DMS 273 (cell line): ENCODE measurements at regions not wholly inside any gene's neighbourhood (a gene's known extent, or its start where the extent isn't known, plus 50 kb on each side); places are given as distances from the start of the nearest gene placed in this dataset.

ENCODE experiments used
- DNase-seq: peaks from one replicate; lab custom pipeline; 2025; ENCODE audit not compliant: unreplicated experiment; lab: John Stamatoyannopoulos, UW

DNA sequence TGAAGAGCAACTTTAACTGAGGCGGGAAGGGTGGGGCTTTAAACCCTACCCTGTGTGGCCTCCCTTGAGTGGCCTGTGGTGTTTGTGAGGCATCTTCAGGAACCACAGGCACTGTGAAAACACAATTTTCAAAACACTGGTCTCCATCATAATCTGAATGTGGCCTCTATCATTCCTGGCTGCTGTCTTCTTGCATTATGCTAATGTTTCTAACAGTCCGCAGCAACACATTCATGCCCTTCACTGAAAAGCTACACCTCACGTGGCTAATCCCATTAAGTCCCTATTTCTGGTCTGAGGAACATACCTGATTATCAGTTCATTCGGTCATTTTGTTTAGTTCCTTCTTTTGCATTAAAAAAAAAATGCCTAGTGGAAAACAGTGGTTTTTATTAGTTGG is 94.6 kb downstream of the F11 start:
- no peak for DNase-seq

DNA sequence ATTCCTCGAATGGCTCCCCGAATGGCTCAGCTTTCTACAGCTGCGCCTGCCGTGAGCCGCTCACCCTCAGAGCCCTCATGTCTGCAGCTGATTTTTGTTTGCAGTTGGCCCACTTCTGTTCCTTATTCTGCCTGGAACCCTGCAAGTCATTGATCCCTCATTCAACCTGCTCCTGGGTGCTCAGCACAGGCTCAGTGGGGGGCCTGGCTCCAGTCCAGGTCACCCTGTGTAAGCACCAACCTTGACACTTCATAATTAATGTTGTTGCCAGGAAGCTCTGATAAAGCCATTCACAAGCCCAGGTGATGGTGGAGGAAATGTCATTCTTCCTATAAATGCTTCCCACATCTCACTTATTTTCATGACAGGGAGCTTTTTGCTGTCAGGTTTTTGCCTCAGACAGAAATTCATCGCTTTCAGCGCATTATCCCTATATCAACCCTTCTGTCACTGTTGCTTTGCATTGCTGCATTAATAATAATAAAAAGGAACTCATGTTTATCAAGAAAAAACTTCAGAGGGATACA is 85.7 kb downstream of the F11 start:
- DNase-seq: no peak

DNA sequence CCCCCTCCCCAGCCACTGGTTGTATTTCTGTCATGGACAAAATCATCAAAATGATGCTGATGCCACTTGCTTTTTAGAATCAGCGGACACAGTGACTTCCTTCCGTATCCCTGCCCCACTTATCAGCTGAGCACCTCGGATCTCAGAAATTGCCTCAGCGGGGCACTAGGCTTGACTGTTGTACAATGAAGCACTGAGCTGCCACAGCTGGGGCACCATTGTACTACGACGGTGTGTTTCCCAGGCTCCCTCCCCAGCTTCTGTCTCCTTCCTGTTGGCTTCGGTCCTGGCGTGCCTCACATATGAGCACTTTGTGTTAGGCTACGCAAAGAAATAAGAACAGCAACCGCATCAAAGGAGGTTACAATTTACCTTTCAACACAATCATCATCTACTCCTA is 82.4 kb downstream of the F11 start:
- DNase-seq: no peak

DNA sequence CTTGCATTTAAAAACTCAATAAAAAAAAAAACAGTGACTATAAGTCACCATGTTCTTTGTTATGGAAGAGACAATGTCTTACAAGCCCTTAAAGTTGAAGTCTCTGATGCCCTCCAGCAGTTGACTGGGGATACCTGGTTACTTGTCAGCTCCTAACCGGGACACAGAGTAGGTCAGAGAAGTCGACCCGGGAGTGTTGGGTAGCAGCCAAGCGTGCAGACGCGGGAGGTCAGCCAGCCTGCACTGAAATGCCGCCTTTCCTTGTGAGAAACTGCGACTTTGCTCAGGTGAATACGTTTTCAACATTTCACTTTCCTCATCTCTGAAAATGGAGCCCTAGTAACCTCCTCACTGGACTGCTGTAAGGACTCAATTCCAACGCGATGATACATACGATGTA is 81.8 kb downstream of the F11 start:
- DNase-seq: peak; percentile 20

DNA sequence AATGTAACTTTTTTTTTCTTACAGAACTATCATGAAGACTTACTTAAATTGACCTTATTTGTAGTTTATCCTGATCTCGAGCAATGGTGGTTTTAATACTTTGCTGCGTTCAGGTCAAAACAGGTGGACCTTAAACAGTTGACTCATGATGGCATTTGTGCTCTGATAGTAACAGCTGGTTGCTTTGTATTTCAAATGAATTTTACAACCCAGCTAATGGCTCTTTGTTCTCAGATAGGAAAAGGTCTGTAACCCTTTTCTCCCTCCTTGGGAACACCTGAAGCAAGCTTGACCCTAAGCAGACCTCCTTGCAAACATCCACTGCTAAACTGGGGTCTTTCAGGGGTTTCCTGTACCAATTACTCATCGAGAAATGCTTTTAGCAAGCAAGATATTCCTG is 79.2 kb downstream of the F11 start:
- DNase-seq: no peak

DNA sequence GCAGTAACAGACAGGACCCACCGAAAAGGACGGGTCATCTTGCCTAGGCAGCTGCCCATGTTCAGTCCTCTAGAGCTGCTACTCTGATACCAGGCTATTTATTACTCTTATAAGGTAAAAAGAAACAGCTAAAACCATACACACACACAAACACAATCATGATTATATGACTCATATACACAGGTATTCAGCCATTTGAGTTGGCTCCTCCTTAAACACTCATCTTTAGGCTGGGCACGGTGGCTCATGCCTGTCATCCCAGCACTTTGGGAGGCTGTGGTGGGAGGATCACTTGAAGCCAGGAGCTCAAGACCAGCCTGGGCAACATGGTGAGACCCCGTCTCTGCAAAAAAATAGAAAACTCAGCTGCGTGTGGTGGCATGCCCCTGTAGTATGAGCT is 76.6 kb downstream of the F11 start:
- DNase-seq: no peak

DNA sequence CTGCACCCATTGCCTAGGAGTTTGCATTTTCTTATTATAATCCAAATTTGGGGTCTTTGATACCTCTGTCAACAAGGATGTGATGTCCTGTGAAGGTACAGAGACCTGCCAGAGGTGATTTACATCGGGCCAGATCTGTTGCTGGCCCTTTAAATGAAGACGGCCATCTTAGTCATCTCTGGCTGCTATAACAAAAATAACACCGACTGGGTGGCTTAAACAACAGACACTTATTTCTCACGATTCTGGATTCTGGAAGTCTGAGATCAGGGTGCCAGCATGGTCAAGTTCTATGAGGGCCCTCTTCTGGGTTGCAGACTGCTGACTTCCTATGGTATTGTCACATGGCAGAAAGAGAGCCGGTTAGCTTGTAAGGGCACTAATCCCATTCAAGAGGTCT is 75.7 kb downstream of the F11 start:
- no peak for DNase-seq
